HUES48 (cell line): ENCODE measurements at regions not wholly inside any gene's neighbourhood (a gene's known extent, or its start where the extent isn't known, plus 50 kb on each side); places are given as distances from the start of the nearest gene placed in this dataset.
"Not testable (repeated sequence)": the region's sequence is repeated elsewhere in the genome, so short reads cannot be mapped to it uniquely, and the experiment has no call there.

ENCODE experiments used
- H3K27ac ChIP-seq: one replicate; pipeline ENCODE4 v1.7.0; 2013; ENCODE audit warnings: low read depth, low read length, inconsistent platforms
- H3K27me3 ChIP-seq: 2 replicates; pipeline ENCODE4 v1.6.1; 2013; ENCODE audit warnings: mild to moderate bottlenecking, low read length; ENCODE audit not compliant: control insufficient read depth, insufficient read depth
- H3K36me3 ChIP-seq: 2 replicates; pipeline ENCODE4 v1.6.1; 2013; ENCODE audit warnings: low read length; ENCODE audit not compliant: control insufficient read depth, insufficient read depth
- H3K4me1 ChIP-seq: 2 replicates; pipeline ENCODE4 v1.6.1; 2013; ENCODE audit warnings: mild to moderate bottlenecking, low read length; ENCODE audit not compliant: control insufficient read depth, insufficient read depth
- H3K4me3 ChIP-seq: 2 replicates; pipeline ENCODE4 v1.5.1; 2013; ENCODE audit warnings: mild to moderate bottlenecking, low read depth, low read length
- H3K9ac ChIP-seq: 2 replicates; pipeline ENCODE4 v1.6.1; 2013; ENCODE audit warnings: mild to moderate bottlenecking, low read depth, low read length, moderate library complexity
- H3K9me3 ChIP-seq: 2 replicates; pipeline ENCODE4 v1.6.1; 2013; ENCODE audit warnings: low read length; ENCODE audit not compliant: control insufficient read depth, insufficient read depth

DNA sequence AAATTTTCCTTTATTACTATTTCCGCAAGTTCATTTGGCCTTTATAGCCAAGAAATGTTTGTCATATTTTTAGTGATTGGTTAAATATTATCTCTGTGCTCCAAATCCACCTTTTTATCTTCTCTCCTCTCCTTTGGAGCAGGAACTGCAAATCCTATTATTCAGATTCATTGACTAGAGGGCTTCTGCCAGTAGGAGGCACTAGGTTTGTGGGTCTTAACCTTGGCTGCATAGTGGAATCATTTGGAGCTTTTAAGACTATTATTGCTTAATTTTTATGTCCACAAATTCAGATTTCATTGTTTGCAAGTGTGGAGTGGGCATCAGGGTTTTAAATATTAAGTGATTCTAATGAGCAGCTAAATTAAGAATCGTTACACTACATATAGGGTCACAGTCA is 75.3 kb upstream of the SYT10 start:
- no peak overlapping the region for H3K9ac ChIP-seq
- no peaks in the 10 kb centered on the region for H3K36me3 ChIP-seq
- no peaks in the 10 kb centered on the region for H3K4me1 ChIP-seq
- no peaks in the 10 kb centered on the region for H3K9me3 ChIP-seq
- no peaks in the 10 kb centered on the region for H3K27me3 ChIP-seq
- H3K4me3 ChIP-seq, result no peak overlapping the region
- no peak overlapping the region for H3K27ac ChIP-seq

GRCh38 chr12:33519566-33519965 is 79.9 kb upstream of the SYT10 start:
- Histone ChIP-seq H3K4me3 (no peak overlapping the region), H3K36me3 (no peaks in the 10 kb centered on the region), H3K9me3 (no peaks in the 10 kb centered on the region; the same call in 1 of the 2 replicates), H3K4me1 (no peaks in the 10 kb centered on the region), H3K9ac (no peak overlapping the region), H3K27ac (no peak overlapping the region), H3K27me3 (no peaks in the 10 kb centered on the region)

DNA sequence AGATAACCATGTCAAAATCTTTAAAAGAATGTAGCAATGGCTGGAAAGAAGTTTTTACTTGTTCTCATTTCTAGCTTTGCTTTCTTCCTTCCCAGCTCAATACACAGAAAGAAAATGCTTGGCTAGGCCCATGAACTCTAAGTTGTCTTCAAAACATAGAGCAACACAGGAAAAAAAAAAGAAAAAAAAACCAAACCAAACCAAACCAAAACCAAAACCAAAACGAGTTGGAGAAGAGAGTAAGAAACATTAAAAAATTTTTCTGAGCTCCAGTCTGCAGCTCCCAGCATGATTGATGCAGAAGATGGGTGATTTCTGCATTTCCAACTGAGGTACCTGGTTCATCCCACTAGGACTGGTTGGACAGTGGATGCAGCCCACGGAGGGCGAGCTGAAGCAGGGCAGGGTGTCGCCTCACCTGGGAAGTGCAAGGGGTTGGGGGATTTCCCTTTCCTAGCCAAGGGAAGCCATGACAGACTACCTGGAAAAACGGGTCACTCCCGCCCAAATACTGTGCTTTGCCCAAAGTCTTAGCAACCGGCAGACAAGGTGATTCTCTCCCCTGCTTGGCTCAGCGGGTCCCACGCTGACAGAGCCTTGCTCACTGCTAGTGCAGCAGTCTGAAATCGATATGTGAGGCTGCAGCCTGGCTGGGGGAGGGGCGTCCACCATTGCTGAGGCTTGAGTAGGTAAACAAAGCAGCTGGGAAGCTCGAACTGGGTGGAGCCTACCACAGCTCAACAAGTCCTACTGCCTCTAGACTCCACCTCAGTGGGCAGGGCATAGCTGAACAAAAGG is 81.1 kb upstream of the SYT10 start:
- not testable (repeated sequence) for H3K4me3 ChIP-seq, H3K27me3 ChIP-seq, H3K27ac ChIP-seq, H3K9me3 ChIP-seq, H3K4me1 ChIP-seq, H3K36me3 ChIP-seq, H3K9ac ChIP-seq

DNA sequence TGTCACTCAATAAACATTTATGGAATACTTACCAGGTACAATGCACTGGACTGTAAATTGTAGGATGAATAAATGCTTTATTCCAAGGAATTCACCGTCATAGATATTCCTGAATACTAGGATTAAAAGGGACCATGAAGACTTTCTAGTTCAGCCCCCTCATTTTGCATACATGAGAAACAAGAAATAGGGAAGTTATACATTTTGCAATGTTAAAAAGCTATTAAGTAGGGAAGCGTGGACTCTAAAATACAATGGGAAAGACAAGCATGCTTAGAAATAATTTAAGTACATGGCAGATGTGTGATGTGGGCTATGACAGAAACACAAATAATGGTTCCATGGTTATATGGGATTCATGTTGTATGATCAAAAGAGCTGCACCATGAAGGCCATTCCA is 89.4 kb upstream of the SYT10 start:
- no peak overlapping the region for H3K4me3 ChIP-seq
- H3K36me3 ChIP-seq, result no peaks in the 10 kb centered on the region
- no peak overlapping the region for H3K9ac ChIP-seq
- no peaks in the 10 kb centered on the region for H3K4me1 ChIP-seq
- H3K27ac ChIP-seq, result no peak overlapping the region
- H3K27me3 ChIP-seq, result no peaks in the 10 kb centered on the region
- no peaks in the 10 kb centered on the region for H3K9me3 ChIP-seq

DNA sequence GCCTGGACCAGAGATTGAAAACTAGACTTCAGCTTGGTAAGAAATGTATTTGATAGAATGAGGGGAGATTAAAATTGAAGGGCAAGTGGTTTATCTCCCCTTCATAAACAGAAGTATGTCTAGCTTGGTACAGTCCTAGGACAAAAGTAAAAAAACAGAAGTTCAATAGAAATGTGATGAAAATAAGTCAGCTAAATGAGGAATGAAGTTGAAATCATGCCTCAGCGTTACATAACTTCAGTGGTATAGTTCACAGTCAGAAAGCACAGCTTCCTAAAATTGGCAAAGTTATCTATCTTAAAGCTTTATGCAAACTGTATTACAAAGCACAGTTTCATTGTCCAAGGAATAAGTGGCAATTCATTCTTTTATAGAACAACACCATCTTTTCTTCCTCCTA is 90.2 kb upstream of the SYT10 start:
- H3K36me3 ChIP-seq, result no peaks in the 10 kb centered on the region
- no peaks in the 10 kb centered on the region for H3K4me1 ChIP-seq
- no peak overlapping the region for H3K4me3 ChIP-seq
- no peaks in the 10 kb centered on the region for H3K27me3 ChIP-seq
- H3K9me3 ChIP-seq, result no peaks in the 10 kb centered on the region
- no peak overlapping the region for H3K9ac ChIP-seq
- H3K27ac ChIP-seq, result no peak overlapping the region

- Histone ChIP-seq H3K4me3 (no peak overlapping the region), H3K27ac (no peak overlapping the region), H3K36me3 (no peaks in the 10 kb centered on the region), H3K9me3 (no peaks in the 10 kb centered on the region), H3K4me1 (no peaks in the 10 kb centered on the region), H3K27me3 (no peaks in the 10 kb centered on the region), H3K9ac (no peak overlapping the region)
These were observed 91.6 kb upstream of the SYT10 start for GRCh38 chr12:33531261-33531660.

DNA sequence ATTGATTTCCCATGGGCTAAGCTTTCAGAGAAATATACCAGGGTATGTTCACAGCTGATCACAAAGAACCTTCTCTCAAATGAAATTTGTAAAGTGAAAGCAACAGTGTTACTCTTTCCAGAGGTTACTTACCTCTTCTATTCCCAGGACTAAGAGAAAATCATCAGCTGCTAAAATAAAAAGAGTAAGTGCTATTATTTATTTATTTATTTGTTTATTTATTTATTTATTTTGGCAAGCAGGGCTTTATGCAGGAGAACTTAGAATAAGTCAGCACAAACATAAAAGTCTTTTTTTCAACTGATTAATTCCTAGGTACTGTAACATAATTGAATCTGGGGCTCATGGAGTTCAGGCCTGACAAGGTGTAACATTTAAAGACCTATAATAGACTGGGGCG is 93.9 kb upstream of the SYT10 start:
- H3K4me3 ChIP-seq, result no peak overlapping the region
- H3K27me3 ChIP-seq, result no peaks in the 10 kb centered on the region
- H3K36me3 ChIP-seq, result no peaks in the 10 kb centered on the region
- H3K4me1 ChIP-seq, result no peaks in the 10 kb centered on the region
- no peaks in the 10 kb centered on the region for H3K9me3 ChIP-seq
- H3K27ac ChIP-seq, result no peak overlapping the region
- H3K9ac ChIP-seq, result no peak overlapping the region

DNA sequence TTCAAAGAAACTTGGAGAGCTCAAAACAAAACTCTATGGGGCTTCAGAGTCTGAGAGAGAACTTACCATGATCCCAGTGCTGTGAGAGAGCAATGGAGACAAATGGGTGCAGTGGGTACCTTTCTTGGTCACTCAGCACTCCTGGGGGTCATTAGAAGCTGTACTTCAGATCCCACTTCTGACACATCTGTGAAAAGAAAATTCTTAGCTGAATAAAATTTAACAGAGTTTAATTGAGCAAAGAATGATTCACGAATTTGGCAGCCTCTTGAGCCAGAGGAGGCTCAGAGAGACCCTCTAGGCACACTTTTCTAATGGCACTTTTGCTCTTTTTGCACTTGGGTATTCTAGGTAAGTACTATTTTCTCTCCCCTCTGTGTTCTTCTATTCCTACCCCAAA is 96.8 kb upstream of the SYT10 start:
- Histone ChIP-seq H3K27me3 (no peaks in the 10 kb centered on the region), H3K4me1 (no peaks in the 10 kb centered on the region), H3K9me3 (no peaks in the 10 kb centered on the region), H3K27ac (no peak overlapping the region), H3K9ac (no peak overlapping the region), H3K4me3 (no peak overlapping the region), H3K36me3 (no peaks in the 10 kb centered on the region)

GRCh38 chr12:33546004-33546403 is 106.4 kb upstream of the SYT10 start:
- H3K4me1 ChIP-seq, result no peaks in the 10 kb centered on the region
- H3K4me3 ChIP-seq, result no peak overlapping the region
- no peak overlapping the region for H3K27ac ChIP-seq
- H3K9me3 ChIP-seq, result peaks cover 15% of the 10 kb centered on the region
- no peaks in the 10 kb centered on the region for H3K36me3 ChIP-seq
- no peak overlapping the region for H3K9ac ChIP-seq
- H3K27me3 ChIP-seq, result no peaks in the 10 kb centered on the region

- Histone ChIP-seq H3K36me3 (no peaks in the 10 kb centered on the region), H3K4me1 (no peaks in the 10 kb centered on the region), H3K9ac (no peak overlapping the region), H3K27ac (no peak overlapping the region), H3K9me3 (peaks cover 16% of the 10 kb centered on the region), H3K4me3 (no peak overlapping the region), H3K27me3 (no peaks in the 10 kb centered on the region)
These were observed 107.5 kb upstream of the SYT10 start for GRCh38 chr12:33547084-33547483.

DNA sequence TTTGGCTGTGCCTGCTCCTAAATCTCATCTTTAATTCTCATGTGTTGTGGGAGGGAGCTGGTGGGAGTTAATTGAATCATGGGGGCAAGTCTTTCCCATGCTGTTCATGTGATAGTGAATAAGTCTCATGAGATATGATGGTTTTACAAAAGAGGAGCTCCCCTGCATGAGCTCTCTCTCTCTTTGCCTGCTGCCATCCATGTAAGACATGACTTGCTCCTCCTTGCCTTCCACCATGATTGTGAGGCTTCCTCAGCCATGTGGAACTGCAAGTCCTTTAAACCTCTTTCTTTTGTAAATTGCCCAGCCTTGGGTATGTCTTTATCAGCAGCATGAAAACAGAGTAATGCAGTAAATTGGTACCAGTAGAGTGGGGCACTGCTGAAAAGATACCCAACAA is 110.6 kb upstream of the SYT10 start:
- H3K27me3 ChIP-seq, H3K4me3 ChIP-seq, H3K9ac ChIP-seq, H3K4me1 ChIP-seq, H3K27ac ChIP-seq, H3K36me3 ChIP-seq: not testable (repeated sequence)
- H3K9me3 ChIP-seq, result peaks cover 18% of the 10 kb centered on the region
